OCI-LY7 (cell line): ENCODE measurements at regions not wholly inside any gene's neighbourhood (a gene's known extent, or its start where the extent isn't known, plus 50 kb on each side); places are given as distances from the start of the nearest gene placed in this dataset.

ENCODE experiments used
- EZH2phosphoT487 ChIP-seq: fragments of 200-600 bp; sonication (generic); IDR thresholded peaks from 2 replicates; pipeline ENCODE4 v1.6.1; 2018; ENCODE audit warnings: low read depth, borderline replicate concordance, mild to moderate bottlenecking, mixed run types, antibody characterized with exemption, low read length, moderate library complexity, mixed read lengths
- TF ChIP-seq, protein P1 (sequence below): fragments of 200-600 bp; sonication (generic); conservative IDR thresholded peaks from 2 replicates; pipeline ENCODE4 v1.5.1; 2014; ENCODE audit warnings: mild to moderate bottlenecking, antibody characterized with exemption, low read length, moderate library complexity, mixed read lengths

DNA sequence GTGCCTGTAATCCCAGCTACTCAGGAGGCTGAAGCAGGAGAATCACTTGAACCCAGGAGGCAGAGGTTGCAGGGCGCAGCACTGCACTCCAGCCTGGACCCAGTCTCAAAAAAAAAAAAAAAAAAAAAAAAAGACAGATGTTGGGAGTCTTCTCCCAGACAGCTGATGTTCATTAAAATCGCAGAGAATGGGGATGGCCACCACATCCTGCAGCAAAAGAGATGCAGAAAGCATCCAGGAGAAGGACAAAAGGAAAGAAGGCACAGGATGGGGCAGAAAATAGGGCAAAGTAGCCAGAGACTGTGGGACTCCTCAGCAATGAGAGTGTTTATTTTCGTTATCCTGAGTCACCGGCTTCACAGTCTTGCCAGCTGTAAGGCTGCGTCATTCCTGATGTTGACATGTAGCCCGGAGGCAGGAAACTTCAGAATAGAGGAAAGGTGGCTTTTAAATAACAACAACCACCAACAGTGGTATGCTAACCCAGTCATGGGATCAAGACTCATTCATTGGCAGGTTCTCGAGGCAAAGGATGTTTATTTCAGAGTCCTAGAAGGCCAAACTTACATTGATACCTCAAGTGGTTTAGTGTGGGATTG is 149.5 kb upstream of the SVIL start:
- TF ChIP-seq, protein P1, sequence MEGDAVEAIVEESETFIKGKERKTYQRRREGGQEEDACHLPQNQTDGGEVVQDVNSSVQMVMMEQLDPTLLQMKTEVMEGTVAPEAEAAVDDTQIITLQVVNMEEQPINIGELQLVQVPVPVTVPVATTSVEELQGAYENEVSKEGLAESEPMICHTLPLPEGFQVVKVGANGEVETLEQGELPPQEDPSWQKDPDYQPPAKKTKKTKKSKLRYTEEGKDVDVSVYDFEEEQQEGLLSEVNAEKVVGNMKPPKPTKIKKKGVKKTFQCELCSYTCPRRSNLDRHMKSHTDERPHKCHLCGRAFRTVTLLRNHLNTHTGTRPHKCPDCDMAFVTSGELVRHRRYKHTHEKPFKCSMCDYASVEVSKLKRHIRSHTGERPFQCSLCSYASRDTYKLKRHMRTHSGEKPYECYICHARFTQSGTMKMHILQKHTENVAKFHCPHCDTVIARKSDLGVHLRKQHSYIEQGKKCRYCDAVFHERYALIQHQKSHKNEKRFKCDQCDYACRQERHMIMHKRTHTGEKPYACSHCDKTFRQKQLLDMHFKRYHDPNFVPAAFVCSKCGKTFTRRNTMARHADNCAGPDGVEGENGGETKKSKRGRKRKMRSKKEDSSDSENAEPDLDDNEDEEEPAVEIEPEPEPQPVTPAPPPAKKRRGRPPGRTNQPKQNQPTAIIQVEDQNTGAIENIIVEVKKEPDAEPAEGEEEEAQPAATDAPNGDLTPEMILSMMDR, result no peak
- TF ChIP-seq EZH2phosphoT487, result no peak
